ENCODE measurements at regions not wholly inside any gene's neighbourhood (a gene's known extent, or its start where the extent isn't known, plus 50 kb on each side); places are given as distances from the start of the nearest gene placed in this dataset.

DNA sequence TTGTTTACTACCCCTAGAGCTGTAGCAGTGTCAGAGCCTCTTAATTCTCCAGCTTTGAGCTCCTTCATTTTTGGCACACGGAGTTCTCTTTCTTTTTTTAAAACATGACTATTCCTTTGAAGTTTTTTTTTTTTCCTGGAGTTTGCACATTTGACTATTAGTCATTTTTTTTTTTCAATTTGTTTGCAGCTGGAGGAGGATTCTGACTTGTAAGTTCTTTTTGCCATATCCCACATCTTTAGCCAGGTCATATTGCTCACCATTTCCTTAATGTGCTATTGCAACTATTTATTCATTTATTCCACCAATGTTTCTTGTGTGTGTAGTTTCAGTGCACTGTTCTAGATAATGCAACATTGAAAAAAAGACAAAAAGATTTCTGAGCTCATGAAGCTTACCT, 166.3 kb upstream of the ARHGAP20 start:
- TF ChIP-seq, protein P1, sequence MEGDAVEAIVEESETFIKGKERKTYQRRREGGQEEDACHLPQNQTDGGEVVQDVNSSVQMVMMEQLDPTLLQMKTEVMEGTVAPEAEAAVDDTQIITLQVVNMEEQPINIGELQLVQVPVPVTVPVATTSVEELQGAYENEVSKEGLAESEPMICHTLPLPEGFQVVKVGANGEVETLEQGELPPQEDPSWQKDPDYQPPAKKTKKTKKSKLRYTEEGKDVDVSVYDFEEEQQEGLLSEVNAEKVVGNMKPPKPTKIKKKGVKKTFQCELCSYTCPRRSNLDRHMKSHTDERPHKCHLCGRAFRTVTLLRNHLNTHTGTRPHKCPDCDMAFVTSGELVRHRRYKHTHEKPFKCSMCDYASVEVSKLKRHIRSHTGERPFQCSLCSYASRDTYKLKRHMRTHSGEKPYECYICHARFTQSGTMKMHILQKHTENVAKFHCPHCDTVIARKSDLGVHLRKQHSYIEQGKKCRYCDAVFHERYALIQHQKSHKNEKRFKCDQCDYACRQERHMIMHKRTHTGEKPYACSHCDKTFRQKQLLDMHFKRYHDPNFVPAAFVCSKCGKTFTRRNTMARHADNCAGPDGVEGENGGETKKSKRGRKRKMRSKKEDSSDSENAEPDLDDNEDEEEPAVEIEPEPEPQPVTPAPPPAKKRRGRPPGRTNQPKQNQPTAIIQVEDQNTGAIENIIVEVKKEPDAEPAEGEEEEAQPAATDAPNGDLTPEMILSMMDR (IDR thresholded peaks at IDR 0.05), result no peak
- TF ChIP-seq EP300 (IDR thresholded peaks at IDR 0.05), result no peak
